ENCODE measurements at regions not wholly inside any gene's neighbourhood (a gene's known extent, or its start where the extent isn't known, plus 50 kb on each side); places are given as distances from the start of the nearest gene placed in this dataset.

DNA sequence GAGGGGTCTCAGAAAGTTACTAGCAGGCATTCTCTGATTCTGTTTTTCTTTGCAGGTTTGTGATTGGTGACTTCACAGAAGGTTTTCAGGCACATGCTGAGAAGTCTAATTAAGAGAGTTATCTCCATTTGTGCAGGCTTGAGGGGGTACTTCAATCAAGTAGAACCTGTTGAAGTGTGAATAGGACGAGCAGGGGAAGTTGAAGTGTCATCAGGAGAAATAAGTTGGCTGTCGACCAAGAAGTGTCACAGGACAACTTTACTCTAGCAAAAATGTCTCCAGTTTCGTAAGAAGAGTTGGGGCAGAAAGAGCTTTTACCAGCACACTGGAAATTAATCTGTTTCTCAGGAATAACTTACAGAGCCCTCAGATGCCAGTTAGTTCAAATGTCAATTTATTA, 576.5 kb upstream of the SLITRK5 start:
- Histone ChIP-seq H3T11ph (ENCODE audit: low read length) (no peak overlapping the region), H3K27me3 (ENCODE audit: insufficient read depth, low read length) (no peaks in the 10 kb centered on the region), H2BK20ac (ENCODE audit: low read depth, low read length, poor library complexity, severe bottlenecking) (no peak overlapping the region), H2AK5ac (ENCODE audit: insufficient read length, low read length) (no peak overlapping the region), H3K23me2 (ENCODE audit: insufficient read length, low read depth, low read length, poor library complexity, severe bottlenecking) (no peaks in the 10 kb centered on the region), H4K8ac (replicated peaks; ENCODE audit: insufficient read length, low read depth, low read length) (no peak overlapping the region), H3K9me3 (ENCODE audit: control insufficient read depth, low read depth, low read length) (no peaks in the 10 kb centered on the region), H2BK12ac (ENCODE audit: insufficient read length, low read depth, low read length) (no peak overlapping the region), H2BK15ac (ENCODE audit: low read depth, low read length) (no peak overlapping the region), H2BK120ac (ENCODE audit: low read depth, low read length, poor library complexity, severe bottlenecking) (no peak overlapping the region), H3K79me1 (ENCODE audit: insufficient read depth, low read depth, low read length, poor library complexity, severe bottlenecking) (no peaks in the 10 kb centered on the region), H3K4me2 (ENCODE audit: insufficient read depth, insufficient read length, low read length) (no peak overlapping the region), H2AFZ (ENCODE audit: low read length) (no peak overlapping the region), H3K79me2 (ENCODE audit: insufficient read depth, low read length) (no peaks in the 10 kb centered on the region), H4K91ac (ENCODE audit: insufficient read length, low read depth, low read length) (no peak overlapping the region), H4K20me1 (ENCODE audit: control insufficient read depth, insufficient read depth, insufficient read length) (no peaks in the 10 kb centered on the region), H4K5ac (ENCODE audit: insufficient read length, low read depth, low read length) (no peak overlapping the region), H3K27ac (ENCODE audit: insufficient read length, low read depth, low read length) (no peak overlapping the region), H3K14ac (ENCODE audit: insufficient read depth, low read length) (no peak overlapping the region), H2BK5ac (ENCODE audit: insufficient read length, low read length) (no peak overlapping the region), H3K4ac (ENCODE audit: low read depth, low read length) (no peak overlapping the region), H3K23ac (ENCODE audit: insufficient read length, low read depth, low read length) (no peak overlapping the region), H3K9ac (ENCODE audit: extremely low read depth, insufficient read length, low read length) (no peak overlapping the region), H3K56ac (ENCODE audit: insufficient read length, low read depth, low read length) (no peak overlapping the region), H3K4me1 (ENCODE audit: insufficient read depth, low read length) (no peaks in the 10 kb centered on the region), H3K18ac (ENCODE audit: insufficient read length, low read depth, low read length) (no peak overlapping the region)
- H3K27ac Mint-ChIP-seq, result no peak overlapping the region
- no peaks in the 10 kb centered on the region for H3K9me3 Mint-ChIP-seq
- peaks cover 5 to 6% of the 10 kb centered on the region in 2 experiments; a peak in 3 of 4 replicates for H3K4me1 Mint-ChIP-seq
- no peak for DNase-seq
- TF ChIP-seq, protein P1, sequence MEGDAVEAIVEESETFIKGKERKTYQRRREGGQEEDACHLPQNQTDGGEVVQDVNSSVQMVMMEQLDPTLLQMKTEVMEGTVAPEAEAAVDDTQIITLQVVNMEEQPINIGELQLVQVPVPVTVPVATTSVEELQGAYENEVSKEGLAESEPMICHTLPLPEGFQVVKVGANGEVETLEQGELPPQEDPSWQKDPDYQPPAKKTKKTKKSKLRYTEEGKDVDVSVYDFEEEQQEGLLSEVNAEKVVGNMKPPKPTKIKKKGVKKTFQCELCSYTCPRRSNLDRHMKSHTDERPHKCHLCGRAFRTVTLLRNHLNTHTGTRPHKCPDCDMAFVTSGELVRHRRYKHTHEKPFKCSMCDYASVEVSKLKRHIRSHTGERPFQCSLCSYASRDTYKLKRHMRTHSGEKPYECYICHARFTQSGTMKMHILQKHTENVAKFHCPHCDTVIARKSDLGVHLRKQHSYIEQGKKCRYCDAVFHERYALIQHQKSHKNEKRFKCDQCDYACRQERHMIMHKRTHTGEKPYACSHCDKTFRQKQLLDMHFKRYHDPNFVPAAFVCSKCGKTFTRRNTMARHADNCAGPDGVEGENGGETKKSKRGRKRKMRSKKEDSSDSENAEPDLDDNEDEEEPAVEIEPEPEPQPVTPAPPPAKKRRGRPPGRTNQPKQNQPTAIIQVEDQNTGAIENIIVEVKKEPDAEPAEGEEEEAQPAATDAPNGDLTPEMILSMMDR (conservative IDR thresholded peaks at IDR 0.05), result no peak
- no peaks in the 10 kb centered on the region for H3K36me3 Mint-ChIP-seq (ENCODE audit: insufficient read depth in 1 of 3, low read depth in 3 of 3)
- no CpG with 5 or more reads among the region's 3 CpGs for WGBS (ENCODE audit: extremely low coverage, insufficient read length, low lambda C conversion rate)
- no peaks in the 10 kb centered on the region for H3K27me3 Mint-ChIP-seq (ENCODE audit: low read depth)
- H3K4me3 Mint-ChIP-seq, result no peak overlapping the region

Data from H9 (cell line).